GM19328 (cell line): ENCODE measurements at regions not wholly inside any gene's neighbourhood (a gene's known extent, or its start where the extent isn't known, plus 50 kb on each side); places are given as distances from the start of the nearest gene placed in this dataset.
"Not testable (repeated sequence)": the region's sequence is repeated elsewhere in the genome, so short reads cannot be mapped to it uniquely, and the experiment has no call there.

Source experiments
- ATAC-seq: cut with Tn5 transposase; IDR thresholded peaks from one replicate; pipeline ENCODE4 v1.9.1; 2021; ENCODE audit warnings: mild to moderate bottlenecking, moderate library complexity; ENCODE audit not compliant: unreplicated experiment

DNA sequence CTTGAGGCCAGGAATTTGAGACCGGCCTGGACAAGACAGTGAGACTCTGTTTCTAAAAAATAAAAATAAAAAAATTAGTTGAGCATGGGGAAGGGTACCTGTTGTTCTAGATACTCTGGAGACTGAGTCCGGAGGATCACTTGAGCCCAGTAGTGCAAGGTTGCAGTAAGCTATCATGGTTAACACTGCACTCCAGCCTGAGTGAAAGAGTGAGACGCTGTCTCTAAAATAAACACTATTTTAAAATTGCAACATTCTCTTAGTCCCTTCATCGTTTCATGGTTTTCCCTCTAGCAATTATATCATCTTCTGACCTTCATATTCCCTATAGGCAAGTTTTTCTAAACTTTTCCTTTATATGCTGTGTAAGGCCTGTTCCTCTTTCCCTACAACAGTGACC lies 248.5 kb downstream of the VAPA start:
- no peak for ATAC-seq

- no peak for ATAC-seq
These were observed 250.7 kb downstream of the VAPA start for GRCh38 chr18:10164271-10165071.

- ATAC-seq: no peak
These were observed 252.5 kb downstream of the VAPA start for GRCh38 chr18:10166164-10166807.

GRCh38 chr18:10167759-10168158 lies 253.9 kb downstream of the VAPA start:
- ATAC-seq: no peak

- ATAC-seq: no peak
These were observed 254.7 kb downstream of the VAPA start for GRCh38 chr18:10168477-10168876.

DNA sequence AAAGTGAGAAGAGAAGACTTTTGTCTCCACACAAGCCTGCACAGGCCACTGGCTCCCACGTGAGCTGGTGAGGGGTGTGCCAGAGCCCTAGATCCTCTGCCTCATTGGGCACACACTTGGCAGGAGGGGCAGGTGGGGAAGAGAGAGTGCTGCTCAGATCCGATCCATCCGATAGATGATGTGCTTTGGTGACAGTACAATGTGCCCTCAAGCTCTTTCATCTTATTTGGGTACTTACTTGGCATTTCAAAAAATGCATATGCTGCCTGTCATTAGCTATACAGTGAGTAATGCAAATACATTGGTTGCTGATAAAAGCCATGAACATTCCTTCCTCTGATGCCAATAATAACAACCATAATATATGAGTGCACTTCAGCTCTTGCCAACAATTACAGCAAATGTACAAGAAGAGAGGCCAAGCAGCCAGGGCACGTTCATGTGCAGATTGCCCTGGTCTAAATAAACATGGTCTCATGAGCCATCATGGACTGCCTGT lies 255.3 kb downstream of the VAPA start:
- ATAC-seq: no peak

- ATAC-seq: no peak
These were observed 256.0 kb downstream of the VAPA start for GRCh38 chr18:10169814-10170213.

- ATAC-seq: no peak
These were observed 256.6 kb downstream of the VAPA start for GRCh38 chr18:10170375-10170774.

DNA sequence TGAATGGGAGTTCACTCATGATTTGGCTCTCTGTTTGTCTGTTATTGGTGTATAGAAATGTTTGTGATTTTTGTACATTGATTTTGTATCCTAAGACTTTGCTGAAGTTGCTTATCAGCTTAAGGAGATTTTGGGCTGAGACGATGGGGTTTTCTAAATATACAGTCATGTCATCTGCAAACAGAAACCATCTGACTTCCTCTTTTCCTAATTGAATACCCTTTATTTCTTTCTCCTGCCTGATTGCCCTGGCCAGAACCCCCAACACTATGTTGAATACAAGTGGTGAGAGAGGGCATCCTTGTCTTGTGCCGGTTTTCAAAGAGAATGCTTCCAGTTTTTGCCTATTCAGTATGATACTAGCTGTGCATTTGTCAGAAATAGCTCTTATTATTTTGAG lies 261.5 kb downstream of the VAPA start:
- not testable (repeated sequence) for ATAC-seq

GRCh38 chr18:10179326-10179725 lies 265.5 kb downstream of the VAPA start:
- not testable (repeated sequence) for ATAC-seq

GRCh38 chr18:10182009-10182624 lies 268.3 kb downstream of the VAPA start:
- ATAC-seq: no peak

DNA sequence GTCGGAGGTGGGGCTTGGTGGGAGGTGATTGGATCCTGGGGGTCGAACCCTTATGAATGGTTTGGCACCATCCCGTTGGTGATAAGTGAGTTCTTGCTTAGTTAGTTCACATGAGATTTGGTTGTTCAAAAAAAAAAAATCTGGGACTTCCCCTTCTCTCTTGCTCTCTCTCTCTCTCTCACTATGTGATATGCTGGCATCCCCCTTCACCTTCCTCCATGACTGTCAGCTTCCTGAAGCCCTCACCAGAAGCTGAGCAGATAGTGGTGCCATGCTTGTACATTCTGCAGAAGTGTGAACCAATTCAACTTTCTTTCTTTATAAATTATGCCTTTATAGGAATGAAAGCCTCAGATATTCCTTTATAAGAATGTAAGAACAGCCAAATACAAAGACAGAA lies 269.7 kb upstream of the APCDD1 start:
- ATAC-seq: no peak

DNA sequence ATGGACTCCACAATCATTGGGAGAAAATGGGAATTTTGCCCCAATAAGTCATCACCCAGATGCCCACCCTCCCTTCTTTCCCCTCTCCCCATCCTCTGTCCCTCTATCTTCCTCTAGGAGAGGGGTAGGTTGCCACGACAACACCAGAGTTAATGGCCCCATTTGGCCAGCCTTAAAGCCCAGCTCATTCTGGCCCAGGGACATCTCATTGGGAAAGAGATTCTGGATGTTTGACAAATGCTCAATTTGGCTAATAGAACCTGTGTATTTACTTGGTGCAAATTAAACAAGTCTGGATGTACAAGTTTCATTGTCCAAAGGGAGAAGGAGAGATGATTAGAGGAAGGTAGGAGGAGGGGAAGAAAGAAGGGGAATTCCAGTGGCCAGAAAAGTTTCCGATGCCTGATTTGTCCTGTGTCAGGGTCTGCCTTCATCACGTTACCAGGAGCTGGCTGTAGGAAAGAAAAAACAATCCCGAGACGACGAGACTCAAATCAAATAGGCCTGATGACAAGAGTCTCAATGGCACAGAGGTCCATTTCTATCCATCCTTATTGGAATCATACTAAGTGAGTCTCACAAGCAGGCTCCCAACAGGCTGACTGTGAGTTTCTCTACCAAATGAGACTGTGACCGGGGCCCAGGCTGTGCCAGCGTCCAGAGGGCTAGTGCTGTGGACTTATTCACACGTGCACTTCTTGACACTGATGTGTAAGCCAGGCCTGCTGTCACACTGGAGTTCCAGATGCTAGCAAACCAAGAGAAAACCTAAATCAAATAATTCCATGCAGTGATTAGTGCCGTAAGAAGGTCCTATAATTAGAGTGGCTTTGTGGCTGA lies 265.2 kb upstream of the APCDD1 start:
- ATAC-seq: no peak

- ATAC-seq: no peak
These were observed 263.9 kb upstream of the APCDD1 start for GRCh38 chr18:10190564-10190963.

- ATAC-seq: no peak
These were observed 261.0 kb upstream of the APCDD1 start for GRCh38 chr18:10193444-10193843.

GRCh38 chr18:10194592-10194991 lies 259.8 kb upstream of the APCDD1 start:
- no peak for ATAC-seq

GRCh38 chr18:10195529-10195928 lies 258.9 kb upstream of the APCDD1 start:
- no peak for ATAC-seq

- ATAC-seq: no peak
These were observed 257.3 kb upstream of the APCDD1 start for GRCh38 chr18:10197097-10197496.

- ATAC-seq: no peak
These were observed 253.2 kb upstream of the APCDD1 start for GRCh38 chr18:10201226-10201625.

DNA sequence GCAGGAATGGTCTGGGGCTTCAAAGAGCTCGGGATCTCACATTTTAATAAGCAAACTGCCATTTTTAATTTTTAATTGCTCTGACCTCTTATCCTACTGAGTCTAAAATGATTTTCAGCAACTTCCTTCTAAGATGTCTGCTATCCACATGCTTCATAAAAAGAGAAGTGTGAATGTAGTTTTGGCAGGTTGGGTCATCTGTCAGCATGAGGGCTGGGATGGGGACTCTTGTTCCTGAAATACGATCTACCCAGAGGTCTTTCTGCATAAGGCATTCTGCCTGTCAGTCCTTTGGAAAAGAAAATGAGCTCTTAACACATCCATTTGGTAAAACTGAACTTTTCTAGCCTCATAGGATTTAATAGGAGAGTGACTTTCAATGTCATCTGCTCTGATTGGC lies 252.8 kb upstream of the APCDD1 start:
- ATAC-seq: no peak

GRCh38 chr18:10202845-10203321 lies 251.6 kb upstream of the APCDD1 start:
- ATAC-seq: no peak
